ENCODE measurements at regions not wholly inside any gene's neighbourhood (a gene's known extent, or its start where the extent isn't known, plus 50 kb on each side); places are given as distances from the start of the nearest gene placed in this dataset.

DNA sequence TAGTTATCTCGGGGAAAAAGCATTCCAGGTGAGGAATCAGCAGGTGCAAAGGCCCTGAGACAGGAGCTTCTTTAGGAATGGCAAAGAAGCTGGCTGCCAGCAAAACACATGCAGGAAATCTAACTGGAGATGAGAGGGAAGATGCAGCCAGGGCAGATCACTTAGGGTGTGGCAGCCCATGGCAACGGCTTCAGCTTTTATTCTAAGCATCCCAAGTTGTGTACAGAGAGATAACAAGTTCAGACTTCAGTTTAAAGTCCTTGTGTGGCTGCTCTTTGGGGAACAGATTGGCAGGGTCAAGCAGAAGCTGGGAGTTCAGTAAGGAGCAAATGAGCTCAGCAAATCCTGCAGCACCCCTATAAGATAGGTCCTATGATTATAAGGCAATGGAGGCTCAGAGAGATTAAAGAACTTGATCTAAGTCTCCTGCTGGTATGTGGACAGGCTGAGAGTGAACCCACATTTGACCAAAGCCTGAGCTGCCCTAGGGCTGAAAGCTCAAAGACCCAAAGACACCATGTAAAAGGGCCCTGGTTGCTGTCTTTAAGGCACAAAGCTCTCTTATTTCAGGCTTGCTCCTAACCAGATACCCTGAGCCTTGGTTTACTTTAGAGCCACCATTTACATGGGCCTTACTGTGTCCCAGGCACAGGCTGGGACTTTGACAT lies 466.8 kb downstream of the SOX6 start:
- no peaks in the 10 kb centered on the region for H3K27me3 ChIP-seq (ENCODE audit: control insufficient read depth, insufficient read depth, low read length)
- H3K36me3 ChIP-seq (ENCODE audit: control insufficient read depth, insufficient read depth, low read length) = no peaks in the 10 kb centered on the region
- H3K9me3 ChIP-seq (ENCODE audit: control insufficient read depth, insufficient read depth, low read length) = no peaks in the 10 kb centered on the region
- no peaks in the 10 kb centered on the region for H3K4me1 ChIP-seq (ENCODE audit: control insufficient read depth, insufficient read depth, low read length)
- no peak overlapping the region for H3K9ac ChIP-seq (ENCODE audit: low read depth, low read length)
- H3K4me3 ChIP-seq (ENCODE audit: low read depth, low read length) = no peak overlapping the region

DNA sequence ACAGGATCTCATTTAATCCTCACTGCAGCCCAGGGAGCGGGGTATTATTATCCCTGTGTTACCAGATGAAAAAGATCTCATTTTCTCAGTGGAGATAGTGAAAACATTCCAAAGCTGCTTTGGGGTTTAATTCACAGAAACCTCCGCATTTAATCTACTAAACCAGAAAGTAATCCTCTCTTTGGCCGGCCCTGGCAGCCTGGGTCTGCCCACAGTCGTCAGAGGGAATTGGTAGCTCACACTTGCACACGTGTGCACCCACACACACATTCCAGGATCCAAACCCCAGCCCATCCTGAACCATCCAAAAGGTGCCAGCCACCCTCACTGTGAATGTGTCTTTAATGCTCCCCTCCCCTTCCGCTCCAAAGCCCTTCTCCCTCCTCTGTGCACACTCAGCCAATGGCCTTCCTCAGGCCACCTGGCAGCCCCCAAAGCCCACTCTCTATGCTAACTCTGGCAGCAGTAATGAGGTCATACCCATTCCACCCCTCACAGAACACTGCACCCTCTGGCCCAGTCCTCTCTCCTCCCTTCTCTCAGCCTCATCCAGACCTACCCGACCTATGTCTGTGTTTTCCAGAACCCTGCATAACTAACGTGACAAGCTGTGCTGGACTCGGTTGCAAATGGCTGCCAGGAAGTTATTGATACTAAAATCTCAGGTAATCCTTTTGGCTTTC lies 466.2 kb downstream of the SOX6 start:
- no peaks in the 10 kb centered on the region for H3K4me1 ChIP-seq (ENCODE audit: control insufficient read depth, insufficient read depth, low read length)
- no peaks in the 10 kb centered on the region for H3K9me3 ChIP-seq (ENCODE audit: control insufficient read depth, insufficient read depth, low read length)
- no peaks in the 10 kb centered on the region for H3K36me3 ChIP-seq (ENCODE audit: control insufficient read depth, insufficient read depth, low read length)
- H3K9ac ChIP-seq (ENCODE audit: low read depth, low read length) = no peak overlapping the region
- no peaks in the 10 kb centered on the region for H3K27me3 ChIP-seq (ENCODE audit: control insufficient read depth, insufficient read depth, low read length)
- H3K4me3 ChIP-seq (ENCODE audit: low read depth, low read length) = no peak overlapping the region

DNA sequence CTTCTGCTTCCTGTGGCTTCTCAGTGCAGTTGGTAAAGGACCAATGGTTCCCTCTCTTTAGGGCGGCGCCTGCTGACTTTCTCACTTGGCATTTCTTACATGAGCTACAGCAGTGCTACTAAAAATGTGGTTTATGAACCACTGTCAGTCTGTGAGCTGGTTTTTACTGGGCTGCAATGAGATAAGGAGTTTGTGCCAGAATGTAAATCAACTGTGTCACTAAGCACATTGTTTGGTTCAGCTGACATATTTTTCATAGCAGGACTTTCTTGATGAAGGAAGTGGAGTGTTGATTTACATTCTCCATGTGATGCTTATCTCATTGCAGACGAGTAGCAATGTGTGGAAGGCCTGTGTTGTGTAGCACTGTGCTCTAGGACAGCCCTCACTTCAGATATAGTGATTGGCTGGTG lies 463.3 kb downstream of the SOX6 start:
- H3K9ac ChIP-seq (ENCODE audit: low read depth, low read length) = no peak overlapping the region

DNA sequence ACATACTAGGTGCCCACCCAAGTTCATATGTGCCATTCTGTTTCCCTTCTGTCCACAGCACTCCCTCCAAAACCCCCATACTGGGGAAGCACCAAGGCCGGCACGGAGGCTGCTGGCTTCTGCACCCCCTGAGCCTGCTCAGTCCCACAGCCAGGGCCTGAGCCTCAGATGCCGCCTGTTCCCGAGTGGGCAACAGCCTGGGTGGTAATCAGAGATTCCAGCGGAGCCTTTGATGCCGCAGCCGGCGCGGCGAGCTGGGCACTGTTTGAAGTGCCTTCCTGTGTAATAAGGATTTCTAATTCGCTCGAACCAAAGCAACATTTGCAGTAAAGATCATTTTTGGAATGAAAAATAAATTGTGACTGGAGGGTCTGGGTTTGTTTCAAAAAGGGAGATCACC lies 460.3 kb downstream of the SOX6 start:
- H3K4me3 ChIP-seq (ENCODE audit: low read depth, low read length) = no peak overlapping the region
- no peaks in the 10 kb centered on the region for H3K4me1 ChIP-seq (ENCODE audit: control insufficient read depth, insufficient read depth, low read length)
- H3K36me3 ChIP-seq (ENCODE audit: control insufficient read depth, insufficient read depth, low read length) = no peaks in the 10 kb centered on the region
- no peaks in the 10 kb centered on the region for H3K27me3 ChIP-seq (ENCODE audit: control insufficient read depth, insufficient read depth, low read length)
- H3K9me3 ChIP-seq (ENCODE audit: control insufficient read depth, insufficient read depth, low read length) = no peaks in the 10 kb centered on the region
- H3K9ac ChIP-seq (ENCODE audit: low read depth, low read length) = no peak overlapping the region

More for the DNA sequence above, 463.3 kb downstream of the SOX6 start:
- Histone ChIP-seq H3K27me3 (ENCODE audit: control insufficient read depth, insufficient read depth, low read length) (no peaks in the 10 kb centered on the region), H3K36me3 (ENCODE audit: control insufficient read depth, insufficient read depth, low read length) (no peaks in the 10 kb centered on the region), H3K9me3 (ENCODE audit: control insufficient read depth, insufficient read depth, low read length) (no peaks in the 10 kb centered on the region), H3K4me1 (ENCODE audit: control insufficient read depth, insufficient read depth, low read length) (no peaks in the 10 kb centered on the region), H3K4me3 (ENCODE audit: low read depth, low read length) (no peak overlapping the region)

DNA sequence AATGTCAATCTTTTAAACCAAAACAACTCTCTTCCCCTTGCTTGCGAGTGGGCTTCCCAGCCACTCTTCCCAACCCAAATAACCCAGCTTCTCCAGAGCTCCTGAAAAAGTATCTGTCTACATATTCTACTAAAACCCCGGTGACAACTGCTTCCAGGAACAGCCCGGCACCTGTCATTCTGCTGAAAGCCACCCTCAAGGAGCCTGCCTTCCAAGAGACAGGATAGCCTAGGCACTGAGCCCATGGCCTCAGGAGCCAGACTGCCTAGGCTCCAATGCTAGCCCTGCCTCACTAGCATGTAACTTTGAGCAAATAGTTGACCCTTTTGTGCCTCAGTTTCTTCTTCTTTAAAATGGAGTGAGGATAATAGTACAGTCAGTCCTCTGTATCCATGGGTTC lies 459.8 kb downstream of the SOX6 start:
- Histone ChIP-seq H3K9ac (ENCODE audit: low read depth, low read length) (no peak overlapping the region), H3K4me1 (ENCODE audit: control insufficient read depth, insufficient read depth, low read length) (no peaks in the 10 kb centered on the region), H3K4me3 (ENCODE audit: low read depth, low read length) (no peak overlapping the region)

DNA sequence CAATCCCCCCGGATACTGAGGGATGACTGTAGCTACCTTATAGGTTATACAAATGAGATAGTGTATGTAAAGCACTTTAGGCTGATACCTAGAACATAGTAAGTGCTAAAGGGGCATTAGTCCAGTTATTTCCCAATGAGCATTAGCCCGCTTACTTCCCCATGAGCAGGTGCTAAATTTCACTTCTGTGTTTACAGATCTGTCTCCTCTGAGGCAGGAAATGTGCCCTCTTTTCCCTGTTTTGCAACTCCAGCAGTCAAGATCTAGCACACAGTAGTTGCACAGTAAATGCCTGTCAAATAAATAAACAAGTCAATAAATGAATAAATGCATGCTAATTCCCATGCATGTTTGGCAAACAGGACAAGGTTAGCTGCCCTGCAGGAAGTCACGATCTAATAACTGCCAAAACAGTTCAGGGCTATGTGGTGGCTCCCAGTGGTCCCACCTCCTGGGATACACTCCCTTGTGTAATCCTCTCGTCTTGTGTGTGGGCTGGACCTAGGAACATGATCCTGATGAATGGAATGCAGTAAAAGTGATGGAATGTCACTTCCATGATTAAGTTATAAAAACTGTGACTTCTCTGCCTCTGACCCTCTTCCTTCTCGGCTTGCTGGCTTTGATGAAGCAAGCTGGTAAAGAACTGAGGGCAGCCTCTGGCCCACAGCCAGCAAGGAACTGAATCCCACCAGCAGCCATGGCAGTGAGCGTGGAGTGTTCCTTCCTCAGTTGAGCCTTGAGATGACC lies 459.0 kb downstream of the SOX6 start:
- Histone ChIP-seq H3K36me3 (ENCODE audit: control insufficient read depth, insufficient read depth, low read length) (no peaks in the 10 kb centered on the region), H3K4me1 (ENCODE audit: control insufficient read depth, insufficient read depth, low read length) (no peaks in the 10 kb centered on the region), H3K27me3 (ENCODE audit: control insufficient read depth, insufficient read depth, low read length) (no peaks in the 10 kb centered on the region), H3K4me3 (ENCODE audit: low read depth, low read length) (no peak overlapping the region), H3K9ac (ENCODE audit: low read depth, low read length) (no peak overlapping the region), H3K9me3 (ENCODE audit: control insufficient read depth, insufficient read depth, low read length) (no peaks in the 10 kb centered on the region)

More for the DNA sequence above, 459.8 kb downstream of the SOX6 start:
- Histone ChIP-seq H3K9me3 (ENCODE audit: control insufficient read depth, insufficient read depth, low read length) (no peaks in the 10 kb centered on the region), H3K27me3 (ENCODE audit: control insufficient read depth, insufficient read depth, low read length) (no peaks in the 10 kb centered on the region), H3K36me3 (ENCODE audit: control insufficient read depth, insufficient read depth, low read length) (no peaks in the 10 kb centered on the region)

DNA sequence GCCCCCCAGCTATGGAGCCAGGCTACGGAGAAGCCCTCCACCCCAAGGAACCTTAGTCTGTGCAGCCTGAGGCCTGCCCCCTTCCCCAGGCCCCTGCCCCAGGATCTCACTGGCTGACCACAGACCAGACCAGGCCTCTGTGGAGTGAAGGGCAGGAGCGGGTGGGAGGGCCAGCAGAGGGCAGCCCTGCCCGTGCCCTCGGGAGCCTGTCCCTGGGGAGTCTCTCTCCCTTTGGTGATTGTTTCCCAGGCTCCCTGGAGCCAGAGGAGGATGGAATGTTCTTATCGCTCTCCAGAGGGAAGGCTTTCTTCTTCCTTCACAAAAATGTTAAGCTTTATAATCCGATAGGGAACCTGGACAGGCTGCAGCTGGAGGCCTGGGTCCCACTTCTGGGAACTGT lies 455.3 kb downstream of the SOX6 start:
- Histone ChIP-seq H3K4me3 (ENCODE audit: low read depth, low read length) (no peak overlapping the region), H3K9ac (ENCODE audit: low read depth, low read length) (no peak overlapping the region), H3K9me3 (ENCODE audit: control insufficient read depth, insufficient read depth, low read length) (no peaks in the 10 kb centered on the region), H3K4me1 (ENCODE audit: control insufficient read depth, insufficient read depth, low read length) (no peaks in the 10 kb centered on the region), H3K27me3 (ENCODE audit: control insufficient read depth, insufficient read depth, low read length) (no peaks in the 10 kb centered on the region), H3K36me3 (ENCODE audit: control insufficient read depth, insufficient read depth, low read length) (no peaks in the 10 kb centered on the region)

DNA sequence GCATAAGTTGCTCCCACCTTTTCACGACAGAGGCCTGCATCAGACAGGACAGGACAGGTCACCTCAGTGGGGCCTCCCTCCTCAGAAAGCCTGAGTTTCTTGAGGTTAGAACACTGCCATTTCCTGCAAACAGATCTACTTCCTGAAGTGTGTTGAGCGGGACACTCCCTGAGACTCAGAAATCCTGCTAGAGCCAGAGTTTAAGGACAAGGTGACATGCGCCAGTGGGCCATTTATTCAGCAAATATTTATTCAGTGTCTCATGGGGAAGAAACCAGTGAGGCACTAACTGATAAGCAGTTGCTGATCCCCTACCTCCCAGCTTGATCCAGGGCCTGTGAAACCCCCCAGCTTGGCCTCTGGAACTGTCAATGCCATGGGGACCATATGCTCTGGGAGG lies 454.6 kb downstream of the SOX6 start:
- Histone ChIP-seq H3K4me1 (ENCODE audit: control insufficient read depth, insufficient read depth, low read length) (no peaks in the 10 kb centered on the region), H3K9ac (ENCODE audit: low read depth, low read length) (no peak overlapping the region), H3K9me3 (ENCODE audit: control insufficient read depth, insufficient read depth, low read length) (no peaks in the 10 kb centered on the region), H3K36me3 (ENCODE audit: control insufficient read depth, insufficient read depth, low read length) (no peaks in the 10 kb centered on the region), H3K4me3 (ENCODE audit: low read depth, low read length) (no peak overlapping the region), H3K27me3 (ENCODE audit: control insufficient read depth, insufficient read depth, low read length) (no peaks in the 10 kb centered on the region)

DNA sequence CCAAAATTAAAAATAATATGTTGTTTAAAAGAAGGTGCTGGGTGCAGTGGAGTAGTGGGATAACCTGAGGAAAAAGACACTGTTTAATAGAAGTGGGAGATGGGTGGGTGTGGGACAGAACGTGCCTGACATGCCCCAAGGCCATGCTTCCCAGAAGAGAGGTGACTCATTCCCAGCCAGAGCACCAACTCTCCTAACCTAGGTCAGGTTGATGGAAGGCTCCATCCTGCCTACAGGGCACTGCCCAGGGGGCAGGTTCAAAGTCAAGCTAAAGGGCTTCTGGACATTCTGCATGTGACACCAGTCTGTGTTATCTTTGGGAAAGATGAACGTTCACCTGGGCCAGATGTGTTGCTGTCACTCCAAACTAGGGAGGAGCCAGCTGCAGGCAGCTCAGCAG lies 453.1 kb downstream of the SOX6 start:
- no peaks in the 10 kb centered on the region for H3K9me3 ChIP-seq (ENCODE audit: control insufficient read depth, insufficient read depth, low read length)
- H3K27me3 ChIP-seq (ENCODE audit: control insufficient read depth, insufficient read depth, low read length) = no peaks in the 10 kb centered on the region
- no peak overlapping the region for H3K4me3 ChIP-seq (ENCODE audit: low read depth, low read length)
- no peak overlapping the region for H3K9ac ChIP-seq (ENCODE audit: low read depth, low read length)
- H3K36me3 ChIP-seq (ENCODE audit: control insufficient read depth, insufficient read depth, low read length) = no peaks in the 10 kb centered on the region
- no peaks in the 10 kb centered on the region for H3K4me1 ChIP-seq (ENCODE audit: control insufficient read depth, insufficient read depth, low read length)

DNA sequence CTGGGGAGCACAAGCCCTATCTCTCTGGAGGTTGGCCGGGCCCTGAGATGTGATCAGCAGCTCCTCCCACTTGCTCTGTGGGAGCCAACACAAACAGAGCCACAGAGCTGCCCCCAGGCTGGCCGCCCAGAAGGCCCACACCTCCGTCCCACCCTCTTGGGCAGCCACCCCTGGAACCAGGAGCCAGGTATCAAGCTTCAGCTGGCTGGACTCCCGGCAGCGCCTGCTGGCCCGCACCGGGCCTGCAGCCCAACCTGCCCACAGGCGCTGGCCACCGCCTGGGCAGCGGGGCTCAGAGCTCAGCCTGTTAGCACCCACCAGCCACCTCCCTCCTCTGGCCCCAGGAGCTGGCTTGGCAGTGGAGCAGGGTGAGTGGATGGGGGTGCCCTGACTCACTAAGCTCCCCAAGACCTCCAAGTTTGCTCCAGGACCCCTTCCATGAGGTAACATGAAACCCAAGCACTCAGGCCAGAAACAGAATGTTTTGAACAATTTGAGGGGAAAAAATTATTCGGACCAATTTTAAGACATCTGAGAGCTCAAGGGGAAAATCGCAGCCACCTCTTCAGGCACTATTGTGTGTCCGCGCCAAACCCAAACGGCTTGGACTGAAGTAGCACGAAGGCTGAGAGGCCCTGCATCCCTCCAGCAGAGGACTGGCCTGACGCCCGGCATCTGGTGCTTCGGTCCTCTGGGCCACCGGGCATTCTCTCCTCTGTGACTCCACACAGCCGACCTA lies 450.8 kb downstream of the SOX6 start:
- Histone ChIP-seq H3K9ac (ENCODE audit: low read depth, low read length) (no peak overlapping the region), H3K9me3 (ENCODE audit: control insufficient read depth, insufficient read depth, low read length) (no peaks in the 10 kb centered on the region), H3K36me3 (ENCODE audit: control insufficient read depth, insufficient read depth, low read length) (no peaks in the 10 kb centered on the region), H3K4me3 (ENCODE audit: low read depth, low read length) (no peak overlapping the region), H3K27me3 (ENCODE audit: control insufficient read depth, insufficient read depth, low read length) (no peaks in the 10 kb centered on the region), H3K4me1 (ENCODE audit: control insufficient read depth, insufficient read depth, low read length) (no peaks in the 10 kb centered on the region)

DNA sequence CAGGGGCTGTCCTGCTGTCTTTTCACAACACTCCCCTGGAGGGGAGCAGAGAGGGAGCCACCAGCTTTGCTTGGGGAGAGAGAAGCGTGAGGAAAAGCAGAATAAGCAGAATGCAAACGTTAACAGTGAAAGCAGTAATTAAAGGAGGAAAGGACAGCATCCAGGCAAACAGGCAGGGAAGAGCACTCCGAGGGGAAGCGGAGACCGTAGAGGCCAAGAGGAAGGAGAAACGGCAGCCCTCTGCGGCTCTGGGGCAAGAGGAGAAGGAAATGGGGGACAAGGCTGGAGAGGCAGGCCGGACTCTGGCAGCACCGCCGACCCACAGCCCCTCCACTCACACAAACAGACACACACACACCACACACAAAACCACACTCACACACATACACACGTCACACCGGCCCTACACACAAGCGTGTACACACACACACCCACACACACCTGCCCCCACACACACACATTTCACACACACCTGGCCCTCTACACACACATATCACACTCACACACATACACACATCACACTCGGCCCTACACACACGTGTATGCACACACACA lies 449.8 kb downstream of the SOX6 start:
- H3K36me3 ChIP-seq (ENCODE audit: control insufficient read depth, insufficient read depth, low read length) = no peaks in the 10 kb centered on the region
- H3K9ac ChIP-seq (ENCODE audit: low read depth, low read length) = no peak overlapping the region
- no peaks in the 10 kb centered on the region for H3K4me1 ChIP-seq (ENCODE audit: control insufficient read depth, insufficient read depth, low read length)
- H3K4me3 ChIP-seq (ENCODE audit: low read depth, low read length) = no peak overlapping the region
- H3K9me3 ChIP-seq (ENCODE audit: control insufficient read depth, insufficient read depth, low read length) = no peaks in the 10 kb centered on the region
- H3K27me3 ChIP-seq (ENCODE audit: control insufficient read depth, insufficient read depth, low read length) = no peaks in the 10 kb centered on the region

Measured in iPS-15b (cell line).